IMR-90 (cell line): ENCODE measurements at regions not wholly inside any gene's neighbourhood (a gene's known extent, or its start where the extent isn't known, plus 50 kb on each side); places are given as distances from the start of the nearest gene placed in this dataset.

Experiments
- CHD1 ChIP-seq: IDR thresholded peaks from 2 replicates; pipeline ENCODE4 v1.6.1; 2012; ENCODE audit warnings: low read depth, low read length, improper control_type of control experiment
- CTCF ChIP-seq: conservative IDR thresholded peaks from 2 replicates; pipeline ENCODE4 v1.5.1; 2012; ENCODE audit warnings: mild to moderate bottlenecking, low read depth, low read length, improper control_type of control experiment
- MAFK ChIP-seq: IDR thresholded peaks from 2 replicates; pipeline ENCODE4 v1.6.1; 2012; ENCODE audit warnings: low read depth, low read length, improper control_type of control experiment
- MAZ ChIP-seq: IDR thresholded peaks from 2 replicates; pipeline ENCODE4 v1.6.1; 2012; ENCODE audit warnings: low read depth, mild to moderate bottlenecking, low read length, improper control_type of control experiment, moderate library complexity, borderline replicate concordance
- POLR2A ChIP-seq: IDR thresholded peaks from 2 replicates; pipeline ENCODE4 v1.6.1; 2012; ENCODE audit warnings: mild to moderate bottlenecking, low read depth, low read length
- RAD21 ChIP-seq: IDR thresholded peaks from 2 replicates; pipeline ENCODE4 v1.6.1; 2012; ENCODE audit warnings: low read length, improper control_type of control experiment

DNA sequence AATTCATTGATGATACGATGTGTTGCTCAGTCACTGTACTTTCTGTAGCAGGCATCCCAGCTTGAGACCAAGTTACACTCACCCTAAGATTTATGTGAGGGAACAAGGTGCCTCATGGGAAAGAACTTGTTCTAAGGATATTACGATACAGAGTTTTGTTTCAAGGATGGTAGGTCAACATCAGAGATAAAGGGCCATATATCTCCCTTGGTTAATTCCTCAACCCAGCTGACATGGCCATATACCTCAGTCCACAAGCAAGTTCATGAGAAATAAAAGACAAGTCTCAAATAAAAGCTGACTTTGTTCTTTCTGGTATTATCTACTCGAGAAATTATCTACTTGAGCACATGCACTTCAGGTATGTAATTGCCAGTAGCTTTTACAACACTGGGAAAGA, 1535.9 kb upstream of the IGFBP7 start:
- no peak for TF ChIP-seq MAZ
- TF ChIP-seq CTCF = no peak
- no peak for TF ChIP-seq MAFK
- TF ChIP-seq POLR2A = no peak
- no peak for TF ChIP-seq RAD21
- TF ChIP-seq CHD1 = no peak
